ENCODE measurements at regions not wholly inside any gene's neighbourhood (a gene's known extent, or its start where the extent isn't known, plus 50 kb on each side); places are given as distances from the start of the nearest gene placed in this dataset.
A peak's percentile ranks its signal among the peaks of the same experiment; 100 is the strongest.

DNA sequence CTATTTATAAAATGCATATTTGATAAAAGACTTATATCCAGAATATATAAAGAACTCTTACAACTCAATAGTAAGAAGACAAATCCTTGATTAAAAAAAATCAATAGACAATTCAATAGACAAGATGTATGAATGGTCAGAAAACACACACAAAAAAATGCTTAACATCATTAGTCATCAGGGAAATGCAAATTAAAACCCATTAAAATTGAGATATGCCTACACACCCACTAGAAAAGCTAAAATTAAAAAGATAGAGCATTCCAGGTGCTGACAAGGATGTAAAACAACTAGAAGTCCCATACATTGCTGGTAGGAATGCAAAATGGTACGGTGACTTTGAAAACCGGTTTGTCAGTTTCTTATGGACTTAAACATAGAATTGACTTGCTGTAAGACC lies 127.1 kb downstream of the TFAP2B start:
- H3K4me1 Mint-ChIP-seq (ENCODE audit: insufficient read depth, unreplicated experiment), result no peaks in the 10 kb centered on the region
- H3K9me3 Mint-ChIP-seq (ENCODE audit: unreplicated experiment), result no peaks in the 10 kb centered on the region
- no peak overlapping the region for H3K4me3 Mint-ChIP-seq (ENCODE audit: unreplicated experiment)
- POLR2A ChIA-PET, result no interaction called here
- intact Hi-C loops (cut with micrococcal nuclease), result no loop called here
- no peaks in the 10 kb centered on the region for H3K36me3 Mint-ChIP-seq (ENCODE audit: insufficient read depth, unreplicated experiment)
- H3K27ac Mint-ChIP-seq (ENCODE audit: low read depth, unreplicated experiment), result no peak overlapping the region
- no peak for DNase-seq (ENCODE audit: unreplicated experiment)
- no peaks in the 10 kb centered on the region for H3K27me3 Mint-ChIP-seq (ENCODE audit: insufficient read depth, unreplicated experiment)
- no peak for TF ChIP-seq CTCF (IDR thresholded peaks at IDR 0.05; ENCODE audit: unreplicated experiment)
- BruUV-seq (replicated peaks), result no TSS peak
- CTCF ChIA-PET, result no interaction called here

DNA sequence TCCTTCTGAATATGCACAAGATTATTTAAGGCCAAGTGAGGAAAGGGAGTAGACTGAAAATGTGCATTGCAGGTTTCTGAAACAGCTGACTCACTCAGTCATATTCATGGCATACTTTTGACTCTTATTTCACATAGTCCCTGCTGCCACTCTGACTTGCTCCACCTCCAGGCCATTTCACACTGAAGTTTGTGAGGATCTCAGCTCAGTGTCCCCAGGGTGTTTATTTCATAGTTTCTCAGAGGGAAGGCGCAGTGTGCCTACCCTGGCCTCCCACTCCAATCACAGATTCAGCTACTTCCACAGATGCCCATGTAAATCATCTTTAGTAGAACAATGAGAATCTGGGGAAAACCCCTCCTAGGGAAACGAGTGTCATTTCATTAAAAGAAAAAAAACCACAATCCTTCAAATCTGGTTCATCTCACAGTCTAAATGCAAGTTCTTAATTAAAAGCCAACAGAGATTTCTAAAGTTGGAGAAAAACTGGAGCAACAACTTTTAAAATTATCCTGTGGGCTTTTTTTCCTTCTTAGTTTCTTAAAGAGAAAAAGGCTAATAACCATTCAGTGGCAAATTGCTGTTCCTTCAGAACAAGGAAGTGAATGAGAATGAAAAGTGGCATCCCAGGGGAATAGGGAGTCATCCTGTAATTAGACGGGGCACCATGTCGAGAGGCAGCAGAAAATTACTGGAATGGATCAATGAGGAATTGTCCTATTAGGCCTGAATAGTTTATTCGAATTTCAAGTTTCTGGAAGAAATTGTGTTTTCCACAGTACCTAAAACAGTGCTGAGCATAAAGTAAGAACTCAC lies 133.6 kb downstream of the TFAP2B start:
- no peaks in the 10 kb centered on the region for H3K36me3 Mint-ChIP-seq (ENCODE audit: insufficient read depth, unreplicated experiment)
- TF ChIP-seq CTCF (IDR thresholded peaks at IDR 0.05; ENCODE audit: unreplicated experiment), result no peak
- peak; percentile 33 for DNase-seq (ENCODE audit: unreplicated experiment)
- H3K27ac Mint-ChIP-seq (ENCODE audit: low read depth, unreplicated experiment), result no peak overlapping the region
- CTCF ChIA-PET, result interaction anchor here (0.7 kb wide), 2 partner anchors 54 to 122 kb away, joined by 3 read pairs; no protein-coding TSS in a partner anchor
- POLR2A ChIA-PET, result no interaction called here
- H3K27me3 Mint-ChIP-seq (ENCODE audit: insufficient read depth, unreplicated experiment), result no peaks in the 10 kb centered on the region
- no peaks in the 10 kb centered on the region for H3K9me3 Mint-ChIP-seq (ENCODE audit: unreplicated experiment)
- intact Hi-C loops (cut with micrococcal nuclease), result no loop called here
- no peaks in the 10 kb centered on the region for H3K4me1 Mint-ChIP-seq (ENCODE audit: insufficient read depth, unreplicated experiment)
- no peak overlapping the region for H3K4me3 Mint-ChIP-seq (ENCODE audit: unreplicated experiment)
- no TSS peak for BruUV-seq (replicated peaks)

DNA sequence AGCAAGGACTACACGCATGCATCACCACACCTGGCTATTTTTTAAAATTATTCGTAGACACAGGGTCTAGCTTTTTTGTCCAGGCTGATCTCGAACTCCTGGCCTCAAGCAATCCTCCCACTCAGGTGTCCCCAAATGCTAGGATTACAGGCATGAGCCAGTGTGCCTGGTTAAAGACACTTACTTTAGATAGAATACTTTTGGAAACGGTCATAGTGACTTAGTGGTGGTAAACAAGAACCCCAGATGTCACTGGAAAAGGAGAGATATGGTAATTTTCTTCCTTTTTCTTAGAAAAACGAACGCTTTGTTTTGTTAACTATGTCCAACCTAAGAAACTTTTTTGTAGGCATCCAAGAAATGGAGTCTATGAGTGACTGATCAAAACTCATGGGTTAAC lies 137.3 kb downstream of the TFAP2B start:
- Mint-ChIP-seq H3K4me3 (ENCODE audit: unreplicated experiment) (no peak overlapping the region), H3K9me3 (ENCODE audit: unreplicated experiment) (no peaks in the 10 kb centered on the region), H3K36me3 (ENCODE audit: insufficient read depth, unreplicated experiment) (no peaks in the 10 kb centered on the region), H3K4me1 (ENCODE audit: insufficient read depth, unreplicated experiment) (no peaks in the 10 kb centered on the region), H3K27ac (ENCODE audit: low read depth, unreplicated experiment) (no peak overlapping the region), H3K27me3 (ENCODE audit: insufficient read depth, unreplicated experiment) (no peaks in the 10 kb centered on the region)
- intact Hi-C loops (cut with micrococcal nuclease), result no loop called here
- POLR2A ChIA-PET, result no interaction called here
- CTCF ChIA-PET, result no interaction called here
- no TSS peak for BruUV-seq (replicated peaks)
- no peak for DNase-seq (ENCODE audit: unreplicated experiment)
- no peak for TF ChIP-seq CTCF (IDR thresholded peaks at IDR 0.05; ENCODE audit: unreplicated experiment)

- ChIA-PET CTCF (no interaction called here), POLR2A (no interaction called here)
- Mint-ChIP-seq H3K27me3 (ENCODE audit: insufficient read depth, unreplicated experiment) (no peaks in the 10 kb centered on the region), H3K4me3 (ENCODE audit: unreplicated experiment) (no peak overlapping the region), H3K9me3 (ENCODE audit: unreplicated experiment) (no peaks in the 10 kb centered on the region), H3K27ac (ENCODE audit: low read depth, unreplicated experiment) (no peak overlapping the region), H3K4me1 (ENCODE audit: insufficient read depth, unreplicated experiment) (no peaks in the 10 kb centered on the region), H3K36me3 (ENCODE audit: insufficient read depth, unreplicated experiment) (no peaks in the 10 kb centered on the region)
- TF ChIP-seq CTCF (IDR thresholded peaks at IDR 0.05; ENCODE audit: unreplicated experiment), result no peak
- DNase-seq (ENCODE audit: unreplicated experiment), result no peak
- no TSS peak for BruUV-seq (replicated peaks)
- intact Hi-C loops (cut with micrococcal nuclease), result no loop called here
Measured at GRCh38 chr6:50958148-50958697, 139.6 kb downstream of the TFAP2B start.

Measured in MCF 10A (cell line).